ENCODE measurements at regions not wholly inside any gene's neighbourhood (a gene's known extent, or its start where the extent isn't known, plus 50 kb on each side); places are given as distances from the start of the nearest gene placed in this dataset.
A peak's percentile ranks its signal among the peaks of the same experiment; 100 is the strongest.
"Not testable (repeated sequence)": the region's sequence is repeated elsewhere in the genome, so short reads cannot be mapped to it uniquely, and the experiment has no call there.

DNA sequence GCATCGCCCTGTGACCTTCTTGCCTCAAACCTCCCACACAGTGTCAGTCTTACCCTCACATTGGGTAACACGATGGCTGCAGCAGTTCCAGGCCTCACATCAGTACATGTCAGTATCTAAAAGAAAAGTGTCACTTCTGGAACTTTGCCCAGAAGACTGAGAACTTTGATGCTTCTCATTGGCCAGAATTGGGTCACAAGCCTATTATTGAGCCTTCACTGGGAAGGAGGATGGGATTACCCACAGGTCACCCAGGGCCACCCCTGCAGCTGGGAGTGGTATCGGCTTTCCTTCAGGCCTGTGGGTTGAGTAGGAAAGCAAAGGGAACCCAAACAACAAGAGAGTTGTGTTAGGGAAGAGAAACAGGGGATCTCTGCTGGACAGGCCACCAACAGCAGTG, 111.5 kb downstream of the NPY start:
- no peak for DNase-seq

GRCh38 chr7:24396387-24396786, 112.4 kb downstream of the NPY start:
- DNase-seq = not testable (repeated sequence)

- DNase-seq = peak in 1 of 51 donors; percentile 22
Observed at GRCh38 chr7:24401628-24402593, 117.9 kb downstream of the NPY start.

DNA sequence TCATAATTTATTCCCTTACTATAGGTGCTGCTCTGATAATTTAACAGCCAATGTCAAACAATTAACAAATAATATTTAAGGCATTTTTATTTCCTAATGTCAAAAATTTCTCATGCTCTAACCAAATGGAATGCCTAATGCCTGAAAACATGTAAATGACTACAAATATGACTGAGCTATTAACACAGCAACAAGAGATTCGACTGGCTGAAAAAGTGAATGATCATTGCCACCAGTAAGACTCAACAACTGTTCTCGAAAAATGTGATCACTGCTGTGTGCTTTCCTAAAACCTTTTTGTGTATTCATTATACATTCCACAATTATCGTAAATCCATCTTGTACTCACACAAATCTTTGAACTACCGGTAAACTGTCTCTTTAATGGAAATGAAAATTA, 118.7 kb downstream of the NPY start:
- no peak for DNase-seq

- DNase-seq = no peak
Observed at GRCh38 chr7:24403557-24403956, 119.6 kb downstream of the NPY start.

DNA sequence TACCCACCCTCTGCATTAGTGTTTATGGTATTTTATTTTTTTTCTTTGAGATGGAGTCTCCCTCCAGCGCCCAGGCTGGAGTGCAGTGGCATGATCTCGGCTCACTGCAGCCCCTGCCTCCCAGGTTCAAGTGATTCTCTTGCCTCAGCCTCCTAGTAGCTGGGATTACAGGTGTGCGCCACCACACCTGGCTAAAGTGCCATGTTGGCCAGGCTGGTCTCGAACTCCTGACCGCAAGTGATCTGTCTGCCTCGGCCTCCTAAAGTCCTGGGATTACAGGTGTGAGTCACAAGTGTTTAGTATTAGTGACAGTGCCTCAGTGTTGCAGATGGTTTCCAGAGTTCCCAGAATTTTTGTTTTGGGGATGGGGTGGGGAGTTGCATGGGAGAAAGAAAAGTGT, 120.3 kb downstream of the NPY start:
- DNase-seq = no peak

GRCh38 chr7:24405002-24405401, 121.0 kb downstream of the NPY start:
- no peak for DNase-seq

GRCh38 chr7:24406053-24406788, 122.2 kb downstream of the NPY start:
- DNase-seq = peak in 1 of 51 donors; percentile 31

- DNase-seq = no peak
Observed at GRCh38 chr7:24406789-24407299, 122.9 kb downstream of the NPY start.

DNA sequence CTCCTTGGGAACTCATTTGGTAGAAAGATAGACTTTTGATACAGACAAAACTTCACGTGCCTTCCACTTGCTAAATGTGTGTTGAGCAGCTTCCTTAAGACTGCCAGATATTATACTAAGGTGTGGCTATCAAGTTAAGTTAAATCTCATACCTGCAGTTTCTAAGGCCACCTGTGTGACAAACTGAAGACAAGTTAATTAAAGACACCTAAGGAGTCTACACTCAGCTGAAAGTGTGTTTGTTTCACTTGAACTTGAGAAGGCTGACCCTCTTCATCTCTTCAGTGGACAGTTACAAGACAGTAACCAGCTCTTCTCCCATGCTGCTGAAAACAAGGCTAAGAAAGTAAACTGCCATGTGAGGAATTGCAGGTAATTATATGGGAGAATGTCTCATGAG, 124.0 kb downstream of the NPY start:
- no peak for DNase-seq

- no peak for DNase-seq
Observed at GRCh38 chr7:24408798-24409430, 124.9 kb downstream of the NPY start.

DNA sequence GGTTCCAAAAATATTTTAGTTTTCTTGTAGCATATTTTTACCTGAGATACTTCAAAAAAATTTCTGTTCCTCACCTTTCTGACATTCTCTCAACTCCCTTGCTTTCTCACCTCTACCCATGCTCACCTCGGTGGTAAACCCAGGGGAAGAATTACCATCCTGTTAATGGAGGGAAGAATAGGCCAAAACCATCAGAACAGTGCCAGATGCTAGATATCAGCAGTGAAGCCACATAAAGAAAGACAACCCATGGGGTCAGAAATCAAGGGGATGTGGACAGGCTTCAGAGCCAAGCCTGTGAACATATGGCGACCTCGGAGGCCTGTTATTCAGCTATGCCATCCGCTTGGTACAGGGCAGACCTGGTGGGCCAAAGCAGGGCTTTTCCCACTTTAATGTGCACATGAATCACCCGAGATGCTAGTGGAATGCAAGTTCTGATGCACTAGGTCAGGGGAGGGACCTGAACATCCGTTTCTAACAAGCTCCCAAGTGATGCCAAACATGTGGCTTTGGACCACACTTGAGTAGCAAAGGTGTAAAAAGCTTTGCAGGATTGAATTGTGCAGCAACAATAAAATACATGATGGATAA, 125.5 kb downstream of the NPY start:
- no peak for DNase-seq

DNA sequence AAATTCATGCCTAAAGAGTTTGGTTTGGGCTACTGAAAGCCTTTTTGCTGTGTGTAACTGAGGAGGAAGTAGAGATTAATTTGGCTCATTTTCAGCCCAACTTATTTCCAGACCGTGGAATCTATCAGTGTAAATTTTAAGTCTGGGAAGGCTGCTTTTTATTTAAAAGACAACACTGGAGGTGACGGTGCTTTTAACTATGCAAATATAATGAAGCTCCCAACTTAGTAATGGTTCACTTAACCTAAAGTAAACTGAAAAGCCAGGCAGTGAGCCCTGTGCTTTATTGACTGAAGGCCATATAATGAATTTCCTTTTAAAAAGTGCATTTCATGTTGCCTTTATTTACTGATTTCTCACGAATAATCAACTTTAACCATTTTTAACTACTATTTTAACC, 127.2 kb downstream of the NPY start:
- DNase-seq = no peak

DNA sequence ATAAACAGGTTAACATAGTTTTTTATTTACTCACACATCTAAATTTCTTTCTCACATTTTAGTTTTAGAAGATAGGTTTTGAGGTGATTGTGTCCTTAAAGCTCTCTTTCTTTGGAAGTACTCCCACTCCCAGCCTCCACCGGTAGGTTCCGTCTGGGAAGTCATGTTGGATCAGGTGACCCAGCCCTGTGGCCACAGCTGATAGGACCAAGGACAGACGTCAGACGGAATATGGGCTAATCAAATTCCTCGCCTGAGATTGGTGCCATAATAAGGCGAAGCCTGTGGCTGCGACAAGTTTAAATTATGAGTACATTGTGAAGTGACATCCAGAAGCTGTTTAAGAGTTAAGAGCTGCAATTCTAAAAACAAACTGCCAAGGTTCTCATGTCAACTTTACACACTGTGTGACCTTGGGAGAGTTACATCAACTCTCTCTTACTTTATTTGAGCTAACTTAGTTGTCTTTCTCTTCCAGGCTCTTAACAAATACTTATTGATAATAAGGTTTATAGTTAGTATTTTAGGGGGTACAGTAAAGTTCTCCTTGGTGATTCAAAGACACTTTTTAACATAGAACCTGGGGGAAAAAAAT, 133.6 kb downstream of the NPY start:
- no peak for DNase-seq

DNA sequence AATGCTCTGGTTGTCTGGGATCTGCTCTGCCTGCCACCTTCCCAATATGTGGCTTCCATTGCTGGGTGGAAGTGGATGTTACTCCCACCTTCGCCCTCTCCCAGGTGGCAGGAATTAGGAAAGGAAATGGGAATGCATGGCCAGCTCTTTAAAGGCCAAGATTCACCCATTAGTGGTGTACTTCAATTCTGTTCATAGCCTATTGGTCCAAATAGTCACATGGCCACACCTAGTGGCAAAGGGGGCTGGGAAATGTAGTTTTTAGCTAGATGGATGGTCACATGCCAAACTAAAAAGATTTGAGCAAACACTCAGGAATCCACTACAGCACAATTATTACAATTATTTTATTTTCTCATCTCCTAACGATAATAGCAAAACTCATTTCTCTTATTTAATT, 135.1 kb downstream of the NPY start:
- DNase-seq = no peak

GRCh38 chr7:24419511-24419910, 135.5 kb downstream of the NPY start:
- no peak for DNase-seq

GRCh38 chr7:24422441-24423010, 138.5 kb downstream of the NPY start:
- no peak for DNase-seq

DNA sequence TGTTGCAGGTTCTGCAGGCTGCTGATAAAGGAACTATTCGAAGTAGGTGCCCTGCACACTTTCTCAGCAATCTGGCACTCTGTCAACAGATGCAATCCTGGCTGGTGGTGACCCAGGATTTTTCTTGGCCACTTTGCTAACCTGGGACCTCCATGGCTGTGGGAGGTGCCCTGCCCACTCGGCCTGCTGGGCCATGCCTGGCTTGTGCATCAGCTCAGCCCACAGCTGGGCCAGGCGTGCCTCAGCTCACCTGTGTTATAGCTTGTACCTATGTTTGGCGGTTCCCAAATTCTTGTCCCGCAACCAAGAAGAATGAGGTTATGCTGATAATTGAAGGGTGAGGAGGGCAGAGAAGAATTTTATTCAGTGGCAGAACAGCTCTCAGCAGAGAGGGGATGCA, 141.7 kb downstream of the NPY start:
- DNase-seq = no peak

DNA sequence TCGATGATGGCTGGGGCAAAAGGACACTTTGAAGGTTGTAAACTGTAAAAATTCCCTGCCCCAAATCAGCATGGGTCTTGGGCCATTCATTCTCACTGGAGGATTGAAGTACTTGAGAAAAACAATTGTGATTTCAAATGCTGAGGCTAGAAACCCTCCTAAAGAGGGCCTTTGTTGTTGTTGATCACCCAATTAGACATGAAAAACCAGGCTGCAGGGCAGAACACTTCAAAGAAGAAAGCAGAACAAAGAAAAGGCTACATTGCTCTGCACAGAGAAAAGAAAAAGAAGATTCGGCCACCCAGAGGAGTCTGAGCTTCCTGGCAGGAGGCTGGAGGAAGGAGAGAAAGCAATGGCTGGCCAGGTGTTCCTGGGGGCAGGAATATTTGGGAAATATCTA, 143.1 kb downstream of the NPY start:
- no peak for DNase-seq

GRCh38 chr7:24428676-24429075, 144.6 kb upstream of the PALS2 start:
- no peak for DNase-seq

GRCh38 chr7:24432677-24433076, 140.6 kb upstream of the PALS2 start:
- DNase-seq = no peak
